WERI-Rb-1 (cell line): ENCODE measurements at regions not wholly inside any gene's neighbourhood (a gene's known extent, or its start where the extent isn't known, plus 50 kb on each side); places are given as distances from the start of the nearest gene placed in this dataset.
A peak's percentile ranks its signal among the peaks of the same experiment; 100 is the strongest.

Experiments
- DNase-seq: peaks from one replicate; pipeline ENCODE4 v3.0.0-alpha.2; 2020
- H3K27ac ChIP-seq: fragments of 250-450 bp; sonication (Bioruptor Pico); 2 replicates; pipeline ENCODE4 v1.5.1; 2020; ENCODE audit warnings: mild to moderate bottlenecking, moderate library complexity
- H3K27me3 ChIP-seq: fragments of 250-450 bp; sonication (Bioruptor Pico); 2 replicates; pipeline ENCODE4 v1.5.1; 2021; ENCODE audit warnings: mild to moderate bottlenecking, low read depth, moderate library complexity; ENCODE audit not compliant: insufficient read depth, severe bottlenecking
- H3K36me3 ChIP-seq: fragments of 250-450 bp; sonication (Bioruptor Pico); 2 replicates; pipeline ENCODE4 v1.5.1; 2020; ENCODE audit warnings: mild to moderate bottlenecking, moderate library complexity
- H3K4me3 ChIP-seq: 2 replicates; pipeline ENCODE4 v1.5.1; 2011; ENCODE audit warnings: low read depth, mild to moderate bottlenecking, control low read depth, low read length
- H3K9me3 ChIP-seq: fragments of 250-450 bp; sonication (Bioruptor Pico); 2 replicates; pipeline ENCODE4 v1.5.1; 2021; ENCODE audit warnings: mild to moderate bottlenecking, moderate library complexity; ENCODE audit not compliant: severe bottlenecking
- CTCF ChIP-seq: IDR thresholded peaks from 2 replicates; pipeline ENCODE4 v1.5.1; 2011; ENCODE audit warnings: low read depth, mild to moderate bottlenecking, control low read depth, inconsistent platforms, low read length

GRCh38 chr6:167528976-167529375 is 204.1 kb downstream of the TTLL2 start:
- no peaks in the 10 kb centered on the region for H3K27me3 ChIP-seq
- no peak for DNase-seq
- TF ChIP-seq CTCF: no peak
- peaks cover 2% of the 10 kb centered on the region for H3K9me3 ChIP-seq
- H3K4me3 ChIP-seq: no peak overlapping the region
- H3K27ac ChIP-seq: no peak overlapping the region
- H3K36me3 ChIP-seq: no peaks in the 10 kb centered on the region

GRCh38 chr6:167529444-167530335 is 204.8 kb downstream of the TTLL2 start:
- TF ChIP-seq CTCF: no peak
- DNase-seq: no peak
- Histone ChIP-seq H3K4me3 (no peak overlapping the region), H3K27me3 (no peaks in the 10 kb centered on the region), H3K27ac (no peak overlapping the region), H3K9me3 (peaks cover 2% of the 10 kb centered on the region), H3K36me3 (no peaks in the 10 kb centered on the region)

- H3K27me3 ChIP-seq: no peaks in the 10 kb centered on the region
- H3K27ac ChIP-seq: no peak overlapping the region
- TF ChIP-seq CTCF: no peak
- H3K9me3 ChIP-seq: peaks cover 2% of the 10 kb centered on the region
- DNase-seq: no peak
- no peaks in the 10 kb centered on the region for H3K36me3 ChIP-seq
- H3K4me3 ChIP-seq: no peak overlapping the region
Measured at GRCh38 chr6:167530951-167531350, 206.1 kb downstream of the TTLL2 start.

GRCh38 chr6:167532410-167533288 is 207.8 kb downstream of the TTLL2 start:
- H3K4me3 ChIP-seq: no peak overlapping the region
- peaks cover 2% of the 10 kb centered on the region for H3K9me3 ChIP-seq
- no peaks in the 10 kb centered on the region for H3K27me3 ChIP-seq
- H3K27ac ChIP-seq: peak overlapping the region; percentile 52
- peak; percentile 32 for DNase-seq
- H3K36me3 ChIP-seq: no peaks in the 10 kb centered on the region
- TF ChIP-seq CTCF: no peak

- no peaks in the 10 kb centered on the region for H3K36me3 ChIP-seq
- peaks cover 2% of the 10 kb centered on the region for H3K9me3 ChIP-seq
- no peak for TF ChIP-seq CTCF
- DNase-seq: no peak
- H3K4me3 ChIP-seq: no peak overlapping the region
- H3K27me3 ChIP-seq: no peaks in the 10 kb centered on the region
- no peak overlapping the region for H3K27ac ChIP-seq
Measured at GRCh38 chr6:167533851-167534250, 209.0 kb downstream of the TTLL2 start.
